Neural progenitor cell (in vitro differentiated cells): ENCODE measurements at regions not wholly inside any gene's neighbourhood (a gene's known extent, or its start where the extent isn't known, plus 50 kb on each side); places are given as distances from the start of the nearest gene placed in this dataset.
"Not testable (repeated sequence)": the region's sequence is repeated elsewhere in the genome, so short reads cannot be mapped to it uniquely, and the experiment has no call there.

Source experiments
- DNase-seq: peaks from one replicate; pipeline ENCODE4 v3.0.0-alpha.2; 2016; ENCODE audit warnings: low spot score
- H2AFZ ChIP-seq: fragments of 200-600 bp; sonication (generic); replicated peaks from 2 replicates; pipeline ENCODE4 v1.6.1; 2016; ENCODE audit warnings: antibody characterized with exemption
- H3F3A ChIP-seq: fragments of 200-600 bp; sonication (generic); 2 replicates; pipeline ENCODE4 v1.6.1; 2016; ENCODE audit warnings: antibody characterized with exemption, low read depth
- H3K27ac ChIP-seq: fragments of 200-600 bp; sonication (generic); 2 replicates; pipeline ENCODE4 v1.5.1; 2016; ENCODE audit warnings: mild to moderate bottlenecking
- H3K27me3 ChIP-seq: fragments of 200-600 bp; sonication (generic); 2 replicates; pipeline ENCODE4 v1.6.1; 2016; ENCODE audit warnings: mild to moderate bottlenecking, moderate library complexity
- H3K36me3 ChIP-seq: fragments of 200-600 bp; sonication (generic); 2 replicates; pipeline ENCODE4 v1.5.1; 2016
- H3K4me1 ChIP-seq: fragments of 200-600 bp; sonication (generic); 2 replicates; pipeline ENCODE4 v1.6.1; 2016; ENCODE audit warnings: mixed run types
- H3K4me2 ChIP-seq: fragments of 200-600 bp; sonication (generic); 2 replicates; pipeline ENCODE4 v1.6.1; 2016
- H3K4me3 ChIP-seq: fragments of 200-600 bp; sonication (generic); 2 replicates; pipeline ENCODE4 v1.5.1; 2016
- H3K79me2 ChIP-seq: fragments of 200-600 bp; sonication (generic); 2 replicates; pipeline ENCODE4 v1.6.1; 2016; ENCODE audit warnings: low read depth
- H3K9ac ChIP-seq: fragments of 200-600 bp; sonication (generic); 2 replicates; pipeline ENCODE4 v1.6.1; 2016
- H3K9me3 ChIP-seq: fragments of 200-600 bp; sonication (generic); 2 replicates; pipeline ENCODE4 v1.5.1; 2016; ENCODE audit warnings: low read depth
- H4K20me1 ChIP-seq: fragments of 200-600 bp; sonication (generic); 2 replicates; pipeline ENCODE4 v1.6.1; 2016; ENCODE audit warnings: low read depth
- H3K27ac Mint-ChIP-seq: 3 replicates; pipeline ENCODE4 v1.8.0; 2021; ENCODE audit warnings: mixed read lengths
- H3K27me3 Mint-ChIP-seq: 2 replicates; pipeline ENCODE4 v1.8.0; 2022; ENCODE audit warnings: low read depth, mild to moderate bottlenecking, inconsistent platforms, moderate library complexity, mixed read lengths; ENCODE audit not compliant: insufficient read depth
- H3K36me3 Mint-ChIP-seq: 3 replicates; pipeline ENCODE4 v1.8.0; 2021; ENCODE audit warnings: mixed read lengths
- H3K4me1 Mint-ChIP-seq: 3 replicates; pipeline ENCODE4 v1.8.0; 2021; ENCODE audit warnings: mixed read lengths
- H3K4me3 Mint-ChIP-seq: 3 replicates; pipeline ENCODE4 v1.8.0; 2021; ENCODE audit warnings: mild to moderate bottlenecking, moderate library complexity, mixed read lengths
- H3K9me3 Mint-ChIP-seq: 3 replicates; pipeline ENCODE4 v1.8.0; 2020; ENCODE audit warnings: mixed read lengths
- CTCF ChIP-seq: fragments of 200-600 bp; sonication (generic); IDR thresholded peaks from 2 replicates; pipeline ENCODE4 v1.5.1; 2017; ENCODE audit warnings: antibody characterized with exemption, mild to moderate bottlenecking
- EZH2 ChIP-seq: fragments of 200-600 bp; sonication (generic); IDR thresholded peaks from 2 replicates; pipeline ENCODE4 v1.6.1; 2017; ENCODE audit warnings: antibody characterized with exemption, mild to moderate bottlenecking, moderate library complexity
- EZH2phosphoT487 ChIP-seq: fragments of 200-600 bp; sonication (generic); IDR thresholded peaks from 2 replicates; pipeline ENCODE4 v1.6.1; 2017; ENCODE audit warnings: antibody characterized with exemption

- Histone ChIP-seq H3K36me3 (no peaks in the 10 kb centered on the region), H3K27me3 (no peaks in the 10 kb centered on the region), H3F3A (no peaks in the 10 kb centered on the region), H4K20me1 (no peaks in the 10 kb centered on the region), H3K79me2 (no peaks in the 10 kb centered on the region), H3K27ac (no peak overlapping the region), H3K9me3 (peaks cover 13% of the 10 kb centered on the region), H3K4me2 (no peak overlapping the region), H2AFZ (no peak overlapping the region), H3K9ac (no peak overlapping the region), H3K4me3 (no peak overlapping the region), H3K4me1 (no peaks in the 10 kb centered on the region)
- no peaks in the 10 kb centered on the region for H3K27me3 Mint-ChIP-seq
- peaks cover 56% of the 10 kb centered on the region for H3K9me3 Mint-ChIP-seq
- no peak overlapping the region for H3K4me3 Mint-ChIP-seq
- no peak for TF ChIP-seq CTCF
- TF ChIP-seq EZH2, result no peak
- no peak for TF ChIP-seq EZH2phosphoT487
- no peaks in the 10 kb centered on the region for H3K36me3 Mint-ChIP-seq
- no peak for DNase-seq
- H3K27ac Mint-ChIP-seq, result no peak overlapping the region
- no peaks in the 10 kb centered on the region for H3K4me1 Mint-ChIP-seq
These were observed 1126.1 kb downstream of the TMEM121 start for GRCh38 chr14:106652494-106652893.

DNA sequence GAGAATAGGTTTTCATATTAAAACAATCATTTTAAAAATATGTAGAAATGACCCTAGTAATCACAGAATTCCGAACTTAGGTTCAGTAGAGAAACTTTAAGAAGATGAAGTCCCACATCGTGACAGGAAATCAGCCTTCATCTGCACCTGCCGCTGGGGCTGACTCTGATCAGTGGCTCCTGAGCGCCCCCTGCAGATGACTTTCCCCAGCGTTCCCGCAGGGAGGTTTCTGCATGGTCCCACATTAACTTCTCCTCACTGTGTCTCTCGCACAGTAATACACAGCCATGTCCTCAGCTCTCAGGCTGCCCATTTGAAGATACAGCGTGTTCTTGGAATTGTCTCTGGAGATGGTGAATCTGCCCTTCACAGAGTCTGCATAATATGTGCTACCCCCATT, 1131.1 kb downstream of the TMEM121 start:
- peaks cover 29% of the 10 kb centered on the region for H3K9me3 ChIP-seq
- no peak overlapping the region for H3K27ac ChIP-seq
- Mint-ChIP-seq H3K4me3 (no peak overlapping the region), H3K27me3 (no peaks in the 10 kb centered on the region), H3K4me1 (no peaks in the 10 kb centered on the region), H3K27ac (no peak overlapping the region), H3K9me3 (peaks cover 38% of the 10 kb centered on the region), H3K36me3 (no peaks in the 10 kb centered on the region)
- DNase-seq, result no peak
- H4K20me1 ChIP-seq, result no peaks in the 10 kb centered on the region
- H3K4me3 ChIP-seq, result no peak overlapping the region
- no peak overlapping the region for H2AFZ ChIP-seq
- H3F3A ChIP-seq, result no peaks in the 10 kb centered on the region
- H3K27me3 ChIP-seq, result no peaks in the 10 kb centered on the region
- H3K4me2 ChIP-seq, result no peak overlapping the region
- TF ChIP-seq EZH2phosphoT487 (no peak), EZH2 (no peak), CTCF (no peak)
- no peaks in the 10 kb centered on the region for H3K36me3 ChIP-seq
- no peaks in the 10 kb centered on the region for H3K79me2 ChIP-seq
- no peak overlapping the region for H3K9ac ChIP-seq
- no peaks in the 10 kb centered on the region for H3K4me1 ChIP-seq

GRCh38 chr14:106658066-106658860, 1131.9 kb downstream of the TMEM121 start:
- not testable (repeated sequence) for H3K4me2 ChIP-seq, H3K27me3 Mint-ChIP-seq, DNase-seq, H3F3A ChIP-seq, H3K36me3 ChIP-seq, H3K4me3 Mint-ChIP-seq, H2AFZ ChIP-seq, H4K20me1 ChIP-seq, H3K27me3 ChIP-seq, H3K36me3 Mint-ChIP-seq, H3K4me3 ChIP-seq, H3K4me1 ChIP-seq, H3K27ac Mint-ChIP-seq, H3K79me2 ChIP-seq, H3K27ac ChIP-seq, H3K4me1 Mint-ChIP-seq, H3K9ac ChIP-seq
- peaks cover 38% of the 10 kb centered on the region for H3K9me3 Mint-ChIP-seq
- H3K9me3 ChIP-seq, result peaks cover 29% of the 10 kb centered on the region

GRCh38 chr14:106661561-106661960, 1135.2 kb downstream of the TMEM121 start:
- Histone ChIP-seq H3K9me3 (peaks cover 28% of the 10 kb centered on the region), H3F3A (peaks cover 15% of the 10 kb centered on the region)
- H3K4me2 ChIP-seq, H3K36me3 Mint-ChIP-seq, H3K27ac ChIP-seq, H3K79me2 ChIP-seq, H3K27ac Mint-ChIP-seq, H4K20me1 ChIP-seq, H3K4me3 ChIP-seq, H3K36me3 ChIP-seq, H3K27me3 Mint-ChIP-seq, H3K4me1 ChIP-seq, H3K4me3 Mint-ChIP-seq, H3K4me1 Mint-ChIP-seq, H2AFZ ChIP-seq, H3K9ac ChIP-seq, H3K27me3 ChIP-seq, DNase-seq: not testable (repeated sequence)
- H3K9me3 Mint-ChIP-seq, result peaks cover 40% of the 10 kb centered on the region
